Liver (tissue), 8 donors: ENCODE measurements at regions not wholly inside any gene's neighbourhood (a gene's known extent, or its start where the extent isn't known, plus 50 kb on each side); places are given as distances from the start of the nearest gene placed in this dataset.

ENCODE experiments used
- DNase-seq: peaks from one replicate; pipeline ENCODE4 v3.0.0-alpha.2; 2017; ENCODE audit warnings: low spot score
- H3K27ac ChIP-seq, 2 donors: one replicate each; pipeline ENCODE4 v1.7.0; 2013; ENCODE audit warnings: inconsistent platforms in 2 of 2, low read length in 2 of 2, control low read depth in 1 of 2, low read depth in 1 of 2, mild to moderate bottlenecking in 1 of 2
- H3K27me3 ChIP-seq, 4 donors: one replicate each; pipeline versions ENCODE4 v1.6.1 to v1.7.0; 2013; ENCODE audit warnings: low read length in 3 of 4, inconsistent platforms in 1 of 4, mild to moderate bottlenecking in 1 of 4, moderate library complexity in 1 of 4; ENCODE audit not compliant: control insufficient read depth in 4 of 4, insufficient read depth in 4 of 4
- H3K36me3 ChIP-seq, 4 donors: one replicate each; pipeline versions ENCODE4 v1.6.1 to v1.7.0; 2013; ENCODE audit warnings: low read length in 3 of 4, mild to moderate bottlenecking in 3 of 4, low read depth in 1 of 4, moderate library complexity in 1 of 4; ENCODE audit not compliant: control insufficient read depth in 4 of 4, insufficient read depth in 3 of 4
- H3K4me1 ChIP-seq, 4 donors: one replicate each; pipeline versions ENCODE4 v1.6.1 to v1.7.0; 2013; ENCODE audit warnings: low read length in 3 of 4, mild to moderate bottlenecking in 3 of 4, moderate library complexity in 1 of 4; ENCODE audit not compliant: control insufficient read depth in 4 of 4, insufficient read depth in 4 of 4
- H3K4me3 ChIP-seq, 3 donors: one replicate each; pipeline versions ENCODE4 v1.6.1 to v1.7.0; 2013; ENCODE audit warnings: low read length in 3 of 3, control low read depth in 1 of 3, low read depth in 1 of 3, mild to moderate bottlenecking in 1 of 3
- H3K9ac ChIP-seq, 2 donors: one replicate each; pipeline ENCODE4 v1.7.0; 2013; ENCODE audit warnings: low read length in 2 of 2, mild to moderate bottlenecking in 2 of 2, moderate library complexity in 2 of 2, control low read depth in 1 of 2, low read depth in 1 of 2
- H3K9me3 ChIP-seq, 4 donors: one replicate each; pipeline versions ENCODE4 v1.6.1 to v1.7.0; 2013; ENCODE audit warnings: low read length in 3 of 4; ENCODE audit not compliant: control insufficient read depth in 4 of 4
- ATF3 ChIP-seq: IDR thresholded peaks from 2 replicates; pipeline ENCODE4 v1.6.1; 2016; ENCODE audit warnings: antibody characterized with exemption
- EGR1 ChIP-seq, 2 donors: IDR thresholded peaks; 2 replicates each; pipeline ENCODE4 v1.6.1; 2016 to 2018; ENCODE audit warnings: antibody characterized with exemption in 2 of 2, low read depth in 2 of 2
- FOXA1 ChIP-seq: IDR thresholded peaks from 2 replicates; pipeline ENCODE4 v1.6.1; 2016; ENCODE audit warnings: antibody characterized with exemption
- FOXA2 ChIP-seq: IDR thresholded peaks from 2 replicates; pipeline ENCODE4 v1.6.1; 2016; ENCODE audit warnings: antibody characterized with exemption
- GABPA ChIP-seq, 2 donors: IDR thresholded peaks in 1 of 2; conservative IDR thresholded peaks in 1 of 2; 2 replicates each; pipeline ENCODE4 v1.6.1; 2016; ENCODE audit warnings: antibody characterized with exemption in 2 of 2, mild to moderate bottlenecking in 1 of 2, moderate library complexity in 1 of 2
- HNF4A ChIP-seq, 2 donors: conservative IDR thresholded peaks; 2 replicates each; pipeline ENCODE4 v1.6.1; 2016; ENCODE audit warnings: antibody characterized with exemption in 2 of 2, mild to moderate bottlenecking in 2 of 2
- HNF4G ChIP-seq: IDR thresholded peaks from 2 replicates; pipeline ENCODE4 v1.6.1; 2016; ENCODE audit warnings: antibody characterized with exemption
- JUND ChIP-seq, 2 donors: IDR thresholded peaks; 2 replicates each; pipeline ENCODE4 v1.6.1; 2016; ENCODE audit warnings: antibody characterized with exemption in 2 of 2
- MAX ChIP-seq: IDR thresholded peaks from 2 replicates; pipeline ENCODE4 v1.6.1; 2016; ENCODE audit warnings: antibody characterized with exemption
- NR2F2 ChIP-seq: IDR thresholded peaks from 2 replicates; pipeline ENCODE4 v1.6.1; 2016; ENCODE audit warnings: antibody characterized with exemption
- RAD21 ChIP-seq, 2 donors: IDR thresholded peaks; 2 replicates each; pipeline ENCODE4 v1.6.1; 2016; ENCODE audit warnings: antibody characterized with exemption in 2 of 2, mild to moderate bottlenecking in 2 of 2
- REST ChIP-seq: IDR thresholded peaks from 2 replicates; pipeline ENCODE4 v1.6.1; 2016; ENCODE audit warnings: antibody characterized with exemption, mild to moderate bottlenecking
- RXRA ChIP-seq, 2 donors: IDR thresholded peaks; 2 replicates each; pipeline ENCODE4 v1.6.1; 2017 to 2018; ENCODE audit warnings: antibody characterized with exemption in 2 of 2, mild to moderate bottlenecking in 1 of 2
- SP1 ChIP-seq: IDR thresholded peaks from 2 replicates; pipeline ENCODE4 v1.6.1; 2018; ENCODE audit warnings: antibody characterized with exemption, mild to moderate bottlenecking
- TAF1 ChIP-seq: conservative IDR thresholded peaks from 2 replicates; pipeline ENCODE4 v1.6.1; 2016; ENCODE audit warnings: antibody characterized with exemption, mild to moderate bottlenecking
- YY1 ChIP-seq: IDR thresholded peaks from 2 replicates; pipeline ENCODE4 v1.6.1; 2016; ENCODE audit warnings: antibody characterized with exemption, mild to moderate bottlenecking
- ZBTB33 ChIP-seq: IDR thresholded peaks from 2 replicates; pipeline ENCODE4 v1.6.1; 2016; ENCODE audit warnings: antibody characterized with exemption
- WGBS: extraction: QIAGEN DNeasy Blood & Tissue Kit; methylation state at CpG from one replicate; pipeline ENCODE4 v1.1.7; 2013; 5-methylcytosine and 5-hydroxymethylcytosine counted together
- TF ChIP-seq, protein P1 (sequence below): fragments of 150-350 bp; IDR thresholded peaks from 2 replicates; pipeline ENCODE4 v1.5.1; 2017; ENCODE audit warnings: improper control_type of control experiment, low read depth, low read length; ENCODE audit not compliant: missing input control
- donor health status: healthy.
- donor health status: healthy.
- donor health status: healthy.
- donor health status: healthy.
- donor health status: healthy.

DNA sequence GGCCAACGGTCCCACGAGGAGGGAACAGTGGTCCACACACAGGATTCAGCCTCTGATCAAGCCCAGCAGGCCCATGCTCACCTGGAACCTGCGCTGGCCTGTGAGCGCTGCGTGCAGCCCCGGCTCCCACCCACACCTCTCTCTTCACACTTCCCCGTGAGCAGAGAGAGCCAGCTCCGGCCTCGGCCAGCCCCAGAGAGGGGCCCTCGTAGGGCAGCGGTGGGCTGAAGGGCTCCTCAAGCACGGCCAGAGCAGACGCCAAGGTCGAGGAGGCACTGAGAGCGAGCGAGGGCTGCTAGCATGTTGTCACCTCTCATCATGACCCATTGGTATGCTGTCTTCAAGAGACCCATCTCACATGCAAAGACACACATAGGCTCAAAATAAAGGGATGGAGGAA is 83.0 kb upstream of the FMR1 start:
- 90% methylated on average over 16 of the region's 16 CpGs for WGBS

GRCh38 chrX:147832707-147833348 is 78.9 kb upstream of the FMR1 start:
- no peak overlapping the region for H3K9ac ChIP-seq
- TF ChIP-seq FOXA2 (no peak), RXRA (IDR thresholded peaks at IDR 0.05) (no peak), FOXA1 (no peak), NR2F2 (no peak), SP1 (no peak), ZBTB33 (no peak), REST (no peak), YY1 (no peak), HNF4A (conservative IDR thresholded peaks at IDR 0.05) (no peak), HNF4G (no peak), EGR1 (IDR thresholded peaks at IDR 0.05; ENCODE audit: low read depth in 2 of 2) (no peak), GABPA (IDR thresholded peaks at IDR 0.05 in 1 of 2, conservative IDR thresholded peaks at IDR 0.05 in 1 of 2) (no peak)

More for the DNA sequence above, 83.0 kb upstream of the FMR1 start:
- Histone ChIP-seq H3K27me3 (no peaks in the 10 kb centered on the region), H3K4me3 (no peak overlapping the region), H3K9ac (no peak overlapping the region), H3K9me3 (peaks cover 0 to 2% (median 0%) of the 10 kb centered on the region in 4 donors), H3K4me1 (no peaks in the 10 kb centered on the region), H3K36me3 (no peaks in the 10 kb centered on the region), H3K27ac (no peak overlapping the region)
- TF ChIP-seq RXRA (IDR thresholded peaks at IDR 0.05) (no peak), EGR1 (IDR thresholded peaks at IDR 0.05; ENCODE audit: low read depth in 2 of 2) (no peak), ATF3 (no peak), JUND (IDR thresholded peaks at IDR 0.05) (no peak), SP1 (no peak), RAD21 (IDR thresholded peaks at IDR 0.05) (no peak), HNF4G (no peak), TAF1 (no peak), NR2F2 (no peak), MAX (no peak), FOXA2 (no peak), FOXA1 (no peak), HNF4A (conservative IDR thresholded peaks at IDR 0.05) (no peak), YY1 (no peak), GABPA (IDR thresholded peaks at IDR 0.05 in 1 of 2, conservative IDR thresholded peaks at IDR 0.05 in 1 of 2) (no peak), ZBTB33 (no peak)
- TF ChIP-seq, protein P1, sequence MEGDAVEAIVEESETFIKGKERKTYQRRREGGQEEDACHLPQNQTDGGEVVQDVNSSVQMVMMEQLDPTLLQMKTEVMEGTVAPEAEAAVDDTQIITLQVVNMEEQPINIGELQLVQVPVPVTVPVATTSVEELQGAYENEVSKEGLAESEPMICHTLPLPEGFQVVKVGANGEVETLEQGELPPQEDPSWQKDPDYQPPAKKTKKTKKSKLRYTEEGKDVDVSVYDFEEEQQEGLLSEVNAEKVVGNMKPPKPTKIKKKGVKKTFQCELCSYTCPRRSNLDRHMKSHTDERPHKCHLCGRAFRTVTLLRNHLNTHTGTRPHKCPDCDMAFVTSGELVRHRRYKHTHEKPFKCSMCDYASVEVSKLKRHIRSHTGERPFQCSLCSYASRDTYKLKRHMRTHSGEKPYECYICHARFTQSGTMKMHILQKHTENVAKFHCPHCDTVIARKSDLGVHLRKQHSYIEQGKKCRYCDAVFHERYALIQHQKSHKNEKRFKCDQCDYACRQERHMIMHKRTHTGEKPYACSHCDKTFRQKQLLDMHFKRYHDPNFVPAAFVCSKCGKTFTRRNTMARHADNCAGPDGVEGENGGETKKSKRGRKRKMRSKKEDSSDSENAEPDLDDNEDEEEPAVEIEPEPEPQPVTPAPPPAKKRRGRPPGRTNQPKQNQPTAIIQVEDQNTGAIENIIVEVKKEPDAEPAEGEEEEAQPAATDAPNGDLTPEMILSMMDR, result no peak
- no peak for DNase-seq

More at GRCh38 chrX:147832707-147833348, 78.9 kb upstream of the FMR1 start:
- Histone ChIP-seq H3K4me1 (no peaks in the 10 kb centered on the region), H3K36me3 (no peaks in the 10 kb centered on the region), H3K4me3 (no peak overlapping the region), H3K27ac (no peak overlapping the region), H3K9me3 (no peaks in the 10 kb centered on the region), H3K27me3 (no peaks in the 10 kb centered on the region)
- DNase-seq, result no peak
- 61% methylated on average over 2 of the region's 2 CpGs for WGBS
